HCT116 (cell line): ENCODE measurements at regions not wholly inside any gene's neighbourhood (a gene's known extent, or its start where the extent isn't known, plus 50 kb on each side); places are given as distances from the start of the nearest gene placed in this dataset.

Experiments used
- ATAC-seq: fragments of 200-7000 bp; cut with Tn5 transposase; 2 replicates; pipeline ENCODE4 v1.9.1; 2020; ENCODE audit warnings: mild to moderate bottlenecking, moderate library complexity
- BruUV-seq: library from RNA; stranded (reverse); fragments of 400-500 nt; replicated peaks from 2 replicates; lab custom pipeline; 2021; lab: Mats Ljungman, UMichigan
- CTCF ChIA-PET: fragments of 300-600 bp; sonication (Branson Sonifier 250); formaldehyde crosslinking; loops from one replicate; lab custom pipeline; 2021; ENCODE audit warnings: antibody characterized with exemption; lab: Charles Lee
- POLR2A ChIA-PET: fragments of 300-600, 350-600 bp; sonication (Branson Sonifier 250); formaldehyde crosslinking; loops from one replicate; lab custom pipeline; 2021; ENCODE audit warnings: antibody characterized with exemption; lab: Charles Lee
- RAD21 ChIA-PET, 2 experiments: fragments of 300-600 bp; sonication (Branson Sonifier 250); formaldehyde crosslinking; loops; one replicate each; lab custom pipeline; 2023; ENCODE audit warnings: low total read pairs in 2 of 2; ENCODE audit not compliant: uncharacterized antibody in 2 of 2, unreplicated experiment in 2 of 2, low non-redundant PET in 1 of 2; lab: Charles Lee
- DNase-seq: peaks from one replicate; pipeline ENCODE4 v3.0.0-alpha.2; 2010; ENCODE audit warnings: low read depth, low spot score
- H2AFZ ChIP-seq: fragments of 200-600 bp; shearing (Covaris generic), sonication (generic); 2 replicates; pipeline ENCODE4 v1.6.1; 2017; ENCODE audit warnings: low read depth, mixed run types, mixed read lengths, antibody characterized with exemption, low read length; ENCODE audit not compliant: poor library complexity, severe bottlenecking
- H3K27ac ChIP-seq: 2 replicates; pipeline ENCODE4 v1.5.1; 2012; ENCODE audit warnings: low read depth, low read length
- H3K27me3 ChIP-seq: fragments of 200-600 bp; sonication (generic); 2 replicates; pipeline ENCODE4 v1.6.1; 2016; ENCODE audit warnings: mixed run types, low read length, mixed read lengths; ENCODE audit not compliant: insufficient read depth
- H3K36me3 ChIP-seq, 2 experiments: fragments of 200-500 bp in 1 of 2; fragments of 200-600 bp in 1 of 2; sonication (Bioruptor generic) in 1 of 2; sonication (generic) in 1 of 2; 2 replicates each; pipeline versions ENCODE4 v1.5.1 to v1.6.1; 2014 to 2016; ENCODE audit warnings: low read length in 2 of 2, inconsistent platforms in 1 of 2, mixed read lengths in 1 of 2, mixed run types in 1 of 2; ENCODE audit not compliant: insufficient read depth in 2 of 2, control insufficient read depth in 1 of 2
- H3K4me1 ChIP-seq, 2 experiments: fragments of 200-600 bp in 1 of 2; sonication (generic) in 1 of 2; 2 replicates each; pipeline versions ENCODE4 v1.5.1 to v1.6.1; 2012 to 2017; ENCODE audit warnings: low read length in 2 of 2, inconsistent platforms in 1 of 2, mild to moderate bottlenecking in 1 of 2, mixed read lengths in 1 of 2, mixed run types in 1 of 2, moderate library complexity in 1 of 2; ENCODE audit not compliant: insufficient read depth in 2 of 2, control insufficient read depth in 1 of 2
- H3K4me2 ChIP-seq: fragments of 200-600 bp; sonication (generic); 2 replicates; pipeline ENCODE4 v1.6.1; 2017; ENCODE audit warnings: mixed run types, low read length, mixed read lengths
- H3K4me3 ChIP-seq, 2 experiments: fragments of 200-600 bp in 1 of 2; sonication (generic) in 1 of 2; replicated peaks in 1 of 2; 2 replicates each; pipeline ENCODE4 v1.5.1; 2011 to 2016; ENCODE audit warnings: low read length in 2 of 2, control low read depth in 1 of 2, low read depth in 1 of 2, mild to moderate bottlenecking in 1 of 2, mixed read lengths in 1 of 2, mixed run types in 1 of 2
- H3K79me2 ChIP-seq: fragments of 200-600 bp; sonication (generic); 2 replicates; pipeline ENCODE4 v1.6.1; 2017; ENCODE audit warnings: mild to moderate bottlenecking, mixed run types, low read length, moderate library complexity, mixed read lengths; ENCODE audit not compliant: insufficient read depth
- H3K9ac ChIP-seq: fragments of 200-600 bp; sonication (generic); 2 replicates; pipeline ENCODE4 v1.6.1; 2016; ENCODE audit warnings: low read length, mixed read lengths
- H3K9me2 ChIP-seq: fragments of 200-600 bp; sonication (generic), shearing (Covaris generic); 2 replicates; pipeline ENCODE4 v1.6.1; 2017; ENCODE audit warnings: mixed run types, mild to moderate bottlenecking, moderate library complexity; ENCODE audit not compliant: insufficient read depth
- H3K9me3 ChIP-seq, 2 experiments: fragments of 200-500 bp in 1 of 2; fragments of 200-600 bp in 1 of 2; sonication (Bioruptor generic) in 1 of 2; sonication (generic) in 1 of 2; 2 replicates each; pipeline ENCODE4 v1.6.1; 2014 to 2017; ENCODE audit warnings: low read length in 2 of 2, mixed read lengths in 2 of 2, inconsistent platforms in 1 of 2, low read depth in 1 of 2, mild to moderate bottlenecking in 1 of 2, mixed run types in 1 of 2, moderate library complexity in 1 of 2; ENCODE audit not compliant: control insufficient read depth in 1 of 2, insufficient read depth in 1 of 2
- H4K20me1 ChIP-seq: fragments of 200-600 bp; sonication (generic), shearing (Covaris generic); 2 replicates; pipeline ENCODE4 v1.6.1; 2017; ENCODE audit warnings: mixed run types, mild to moderate bottlenecking, moderate library complexity; ENCODE audit not compliant: insufficient read depth
- ATF3 ChIP-seq: IDR thresholded peaks from 2 replicates; pipeline ENCODE4 v1.6.1; 2012
- CBX3 ChIP-seq: IDR thresholded peaks from 2 replicates; pipeline ENCODE4 v1.6.1; 2012; ENCODE audit warnings: low read depth
- CEBPB ChIP-seq: IDR thresholded peaks from 2 replicates; pipeline ENCODE4 v1.6.1; 2012; ENCODE audit warnings: low read depth
- EGR1 ChIP-seq: IDR thresholded peaks from 2 replicates; pipeline ENCODE4 v1.6.1; 2012; ENCODE audit warnings: low read depth
- EZH2 ChIP-seq: fragments of 200-600 bp; sonication (generic); IDR thresholded peaks from 2 replicates; pipeline ENCODE4 v1.6.1; 2017; ENCODE audit warnings: antibody characterized with exemption, mixed run types
- EZH2phosphoT487 ChIP-seq: fragments of 200-600 bp; IDR thresholded peaks from 2 replicates; pipeline ENCODE4 v1.6.1; 2018; ENCODE audit warnings: antibody characterized with exemption, borderline replicate concordance
- MAX ChIP-seq: IDR thresholded peaks from 2 replicates; pipeline ENCODE4 v1.6.1; 2012
- POLR2A ChIP-seq: IDR thresholded peaks from 2 replicates; pipeline ENCODE4 v1.7.0; 2011; ENCODE audit warnings: borderline replicate concordance; ENCODE audit not compliant: insufficient read depth, insufficient read length; ENCODE audit errors: extremely low read depth
- POLR2AphosphoS5 ChIP-seq: IDR thresholded peaks from 2 replicates; pipeline ENCODE4 v1.6.1; 2011; ENCODE audit warnings: mild to moderate bottlenecking, low read depth, low read length, moderate library complexity
- SIN3A ChIP-seq: IDR thresholded peaks from 2 replicates; pipeline ENCODE4 v1.6.1; 2012; ENCODE audit warnings: low read depth
- SRF ChIP-seq: IDR thresholded peaks from 2 replicates; pipeline ENCODE4 v1.6.1; 2012; ENCODE audit warnings: low read depth
- YY1 ChIP-seq: IDR thresholded peaks from 2 replicates; pipeline ENCODE4 v1.6.1; 2011; ENCODE audit warnings: low read length, low read depth, moderate library complexity, mild to moderate bottlenecking; ENCODE audit not compliant: insufficient replicate concordance; ENCODE audit errors: extremely low read depth
- ZBTB33 ChIP-seq: IDR thresholded peaks from 2 replicates; pipeline ENCODE4 v1.6.1; 2011; ENCODE audit warnings: mild to moderate bottlenecking, low read length, moderate library complexity; ENCODE audit not compliant: insufficient replicate concordance; ENCODE audit errors: extremely low read depth
- intact Hi-C: fragments of 100-400 bp; cut with micrococcal nuclease; formaldehyde crosslinking; loops from 2 replicates; pipeline ENCODE4 v1.10.0; 2022

GRCh38 chr16:63426275-63426870, 1390.1 kb upstream of the CDH8 start:
- Histone ChIP-seq H3K9me2 (no peaks in the 10 kb centered on the region), H3K9me3 (peaks cover 13 to 19% of the 10 kb centered on the region in 2 experiments; a peak in 2 of 4 replicates), H3K9ac (no peak overlapping the region), H3K4me2 (no peak overlapping the region), H3K27ac (no peak overlapping the region), H3K36me3 (no peaks in the 10 kb centered on the region), H3K27me3 (no peaks in the 10 kb centered on the region), H4K20me1 (no peaks in the 10 kb centered on the region), H2AFZ (no peak overlapping the region), H3K4me1 (no peaks in the 10 kb centered on the region), H3K79me2 (no peaks in the 10 kb centered on the region), H3K4me3 (no peak overlapping the region)
- TF ChIP-seq ZBTB33 (no peak), CBX3 (no peak), POLR2AphosphoS5 (no peak), CEBPB (no peak), POLR2A (no peak), YY1 (no peak), MAX (no peak), EGR1 (no peak), SIN3A (no peak), SRF (no peak), EZH2phosphoT487 (no peak), ATF3 (no peak), EZH2 (no peak)
- RAD21 ChIA-PET = no interaction called here
- ATAC-seq = no peak
- intact Hi-C loops = no loop called here
- no peak for DNase-seq
- BruUV-seq = no TSS peak
- POLR2A ChIA-PET = no interaction called here
- CTCF ChIA-PET = no interaction called here
